Neural progenitor cell (in vitro differentiated cells): ENCODE measurements at regions not wholly inside any gene's neighbourhood (a gene's known extent, or its start where the extent isn't known, plus 50 kb on each side); places are given as distances from the start of the nearest gene placed in this dataset.

Experiments used
- DNase-seq: peaks from one replicate; pipeline ENCODE4 v3.0.0-alpha.2; 2016; ENCODE audit warnings: low spot score
- H2AFZ ChIP-seq: fragments of 200-600 bp; sonication (generic); replicated peaks from 2 replicates; pipeline ENCODE4 v1.6.1; 2016; ENCODE audit warnings: antibody characterized with exemption
- H3F3A ChIP-seq: fragments of 200-600 bp; sonication (generic); 2 replicates; pipeline ENCODE4 v1.6.1; 2016; ENCODE audit warnings: antibody characterized with exemption, low read depth
- H3K27ac ChIP-seq: fragments of 200-600 bp; sonication (generic); 2 replicates; pipeline ENCODE4 v1.5.1; 2016; ENCODE audit warnings: mild to moderate bottlenecking
- H3K27me3 ChIP-seq: fragments of 200-600 bp; sonication (generic); 2 replicates; pipeline ENCODE4 v1.6.1; 2016; ENCODE audit warnings: mild to moderate bottlenecking, moderate library complexity
- H3K36me3 ChIP-seq: fragments of 200-600 bp; sonication (generic); 2 replicates; pipeline ENCODE4 v1.5.1; 2016
- H3K4me1 ChIP-seq: fragments of 200-600 bp; sonication (generic); 2 replicates; pipeline ENCODE4 v1.6.1; 2016; ENCODE audit warnings: mixed run types
- H3K4me2 ChIP-seq: fragments of 200-600 bp; sonication (generic); 2 replicates; pipeline ENCODE4 v1.6.1; 2016
- H3K4me3 ChIP-seq: fragments of 200-600 bp; sonication (generic); 2 replicates; pipeline ENCODE4 v1.5.1; 2016
- H3K79me2 ChIP-seq: fragments of 200-600 bp; sonication (generic); 2 replicates; pipeline ENCODE4 v1.6.1; 2016; ENCODE audit warnings: low read depth
- H3K9ac ChIP-seq: fragments of 200-600 bp; sonication (generic); 2 replicates; pipeline ENCODE4 v1.6.1; 2016
- H3K9me3 ChIP-seq: fragments of 200-600 bp; sonication (generic); 2 replicates; pipeline ENCODE4 v1.5.1; 2016; ENCODE audit warnings: low read depth
- H4K20me1 ChIP-seq: fragments of 200-600 bp; sonication (generic); 2 replicates; pipeline ENCODE4 v1.6.1; 2016; ENCODE audit warnings: low read depth
- H3K27ac Mint-ChIP-seq: 3 replicates; pipeline ENCODE4 v1.8.0; 2021; ENCODE audit warnings: mixed read lengths
- H3K27me3 Mint-ChIP-seq: 2 replicates; pipeline ENCODE4 v1.8.0; 2022; ENCODE audit warnings: low read depth, mild to moderate bottlenecking, inconsistent platforms, moderate library complexity, mixed read lengths; ENCODE audit not compliant: insufficient read depth
- H3K36me3 Mint-ChIP-seq: 3 replicates; pipeline ENCODE4 v1.8.0; 2021; ENCODE audit warnings: mixed read lengths
- H3K4me1 Mint-ChIP-seq: 3 replicates; pipeline ENCODE4 v1.8.0; 2021; ENCODE audit warnings: mixed read lengths
- H3K4me3 Mint-ChIP-seq: 3 replicates; pipeline ENCODE4 v1.8.0; 2021; ENCODE audit warnings: mild to moderate bottlenecking, moderate library complexity, mixed read lengths
- H3K9me3 Mint-ChIP-seq: 3 replicates; pipeline ENCODE4 v1.8.0; 2020; ENCODE audit warnings: mixed read lengths
- EZH2 ChIP-seq: fragments of 200-600 bp; sonication (generic); IDR thresholded peaks from 2 replicates; pipeline ENCODE4 v1.6.1; 2017; ENCODE audit warnings: antibody characterized with exemption, mild to moderate bottlenecking, moderate library complexity
- EZH2phosphoT487 ChIP-seq: fragments of 200-600 bp; sonication (generic); IDR thresholded peaks from 2 replicates; pipeline ENCODE4 v1.6.1; 2017; ENCODE audit warnings: antibody characterized with exemption
- TF ChIP-seq, protein P1 (sequence below): fragments of 200-600 bp; sonication (generic); IDR thresholded peaks from 2 replicates; pipeline ENCODE4 v1.5.1; 2017; ENCODE audit warnings: antibody characterized with exemption, mild to moderate bottlenecking

DNA sequence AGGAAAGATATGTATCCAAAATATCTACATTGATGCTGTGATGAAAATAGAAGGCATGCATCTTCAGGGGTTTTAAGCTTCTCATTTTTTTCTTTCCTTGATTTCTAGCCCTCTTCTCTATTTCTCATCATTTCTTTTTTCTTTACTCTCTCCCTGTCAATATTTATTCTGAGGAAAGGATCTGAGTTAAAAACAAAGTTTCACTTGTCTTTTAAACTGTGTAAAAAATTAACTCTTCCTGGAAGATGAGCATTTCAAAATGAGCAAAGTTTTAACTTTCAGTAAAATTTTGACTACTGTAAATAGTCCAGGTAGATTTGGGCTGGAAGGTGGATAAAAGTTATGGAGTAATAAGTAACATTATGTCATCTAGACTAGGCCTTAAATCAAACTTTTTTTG lies 500.2 kb upstream of the GBE1 start:
- H3K9me3 Mint-ChIP-seq, result no peaks in the 10 kb centered on the region
- Histone ChIP-seq H3K36me3 (no peaks in the 10 kb centered on the region), H3K9me3 (no peaks in the 10 kb centered on the region), H3K4me1 (peaks cover 10% of the 10 kb centered on the region), H3F3A (no peaks in the 10 kb centered on the region), H3K79me2 (no peaks in the 10 kb centered on the region), H3K9ac (no peak overlapping the region), H3K4me2 (no peak overlapping the region), H3K27ac (no peak overlapping the region), H3K27me3 (no peaks in the 10 kb centered on the region), H4K20me1 (no peaks in the 10 kb centered on the region), H2AFZ (peak overlapping the region; percentile 98), H3K4me3 (no peak overlapping the region)
- peaks cover 5% of the 10 kb centered on the region for H3K4me1 Mint-ChIP-seq
- H3K4me3 Mint-ChIP-seq, result no peak overlapping the region
- TF ChIP-seq EZH2, result no peak
- no peak for TF ChIP-seq EZH2phosphoT487
- TF ChIP-seq, protein P1, sequence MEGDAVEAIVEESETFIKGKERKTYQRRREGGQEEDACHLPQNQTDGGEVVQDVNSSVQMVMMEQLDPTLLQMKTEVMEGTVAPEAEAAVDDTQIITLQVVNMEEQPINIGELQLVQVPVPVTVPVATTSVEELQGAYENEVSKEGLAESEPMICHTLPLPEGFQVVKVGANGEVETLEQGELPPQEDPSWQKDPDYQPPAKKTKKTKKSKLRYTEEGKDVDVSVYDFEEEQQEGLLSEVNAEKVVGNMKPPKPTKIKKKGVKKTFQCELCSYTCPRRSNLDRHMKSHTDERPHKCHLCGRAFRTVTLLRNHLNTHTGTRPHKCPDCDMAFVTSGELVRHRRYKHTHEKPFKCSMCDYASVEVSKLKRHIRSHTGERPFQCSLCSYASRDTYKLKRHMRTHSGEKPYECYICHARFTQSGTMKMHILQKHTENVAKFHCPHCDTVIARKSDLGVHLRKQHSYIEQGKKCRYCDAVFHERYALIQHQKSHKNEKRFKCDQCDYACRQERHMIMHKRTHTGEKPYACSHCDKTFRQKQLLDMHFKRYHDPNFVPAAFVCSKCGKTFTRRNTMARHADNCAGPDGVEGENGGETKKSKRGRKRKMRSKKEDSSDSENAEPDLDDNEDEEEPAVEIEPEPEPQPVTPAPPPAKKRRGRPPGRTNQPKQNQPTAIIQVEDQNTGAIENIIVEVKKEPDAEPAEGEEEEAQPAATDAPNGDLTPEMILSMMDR, result no peak
- no peaks in the 10 kb centered on the region for H3K36me3 Mint-ChIP-seq
- no peak overlapping the region for H3K27ac Mint-ChIP-seq
- no peak for DNase-seq
- no peaks in the 10 kb centered on the region for H3K27me3 Mint-ChIP-seq

DNA sequence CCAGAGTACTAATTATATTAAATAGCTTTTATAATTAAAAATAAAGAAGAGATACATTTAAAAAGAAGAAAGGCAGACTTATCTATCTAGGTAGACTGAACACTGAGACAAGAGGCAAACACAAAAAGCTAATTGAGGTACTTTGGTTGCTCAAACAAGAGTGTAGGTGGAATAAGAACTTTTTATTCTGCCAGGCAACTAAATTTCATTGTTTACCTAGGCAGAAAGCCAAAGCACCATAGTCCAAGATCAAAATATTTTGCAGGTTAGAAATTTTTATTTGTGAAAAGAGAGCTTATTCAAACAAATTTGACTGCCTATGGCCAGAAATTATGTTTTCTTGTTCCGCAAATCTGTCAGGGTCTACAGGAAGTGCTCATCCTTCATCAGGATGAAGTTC lies 499.6 kb upstream of the GBE1 start:
- Histone ChIP-seq H3K4me1 (peaks cover 10% of the 10 kb centered on the region), H3K27me3 (no peaks in the 10 kb centered on the region), H3K9me3 (no peaks in the 10 kb centered on the region), H3K4me3 (no peak overlapping the region), H3K36me3 (no peaks in the 10 kb centered on the region), H2AFZ (no peak overlapping the region), H3F3A (no peaks in the 10 kb centered on the region), H3K27ac (no peak overlapping the region), H3K9ac (no peak overlapping the region), H3K79me2 (no peaks in the 10 kb centered on the region), H3K4me2 (no peak overlapping the region), H4K20me1 (no peaks in the 10 kb centered on the region)
- no peak overlapping the region for H3K4me3 Mint-ChIP-seq
- H3K27ac Mint-ChIP-seq, result no peak overlapping the region
- TF ChIP-seq EZH2 (no peak), EZH2phosphoT487 (no peak)
- TF ChIP-seq, protein P1, result no peak
- DNase-seq, result no peak
- no peaks in the 10 kb centered on the region for H3K27me3 Mint-ChIP-seq
- H3K4me1 Mint-ChIP-seq, result peaks cover 5% of the 10 kb centered on the region
- H3K9me3 Mint-ChIP-seq, result no peaks in the 10 kb centered on the region
- no peaks in the 10 kb centered on the region for H3K36me3 Mint-ChIP-seq

DNA sequence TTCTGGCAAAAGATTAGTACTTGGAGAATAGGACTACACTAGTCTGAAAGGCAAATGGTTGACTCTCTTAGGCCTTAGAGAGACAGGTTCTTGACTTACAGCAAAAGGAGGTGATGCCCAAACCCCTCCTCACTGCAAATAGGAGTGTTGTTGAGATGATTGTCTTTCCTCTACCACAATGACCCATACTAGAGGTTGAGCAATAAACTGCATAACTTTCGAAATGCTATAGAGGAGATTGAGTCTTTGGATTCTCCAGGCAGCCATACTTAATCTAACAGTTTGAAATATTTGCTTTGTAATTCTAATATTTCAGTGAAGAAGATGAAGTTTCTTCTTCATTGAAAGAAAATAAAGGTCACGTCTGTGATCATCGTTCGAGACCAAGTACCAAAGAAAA lies 498.5 kb upstream of the GBE1 start:
- H3K79me2 ChIP-seq, result no peaks in the 10 kb centered on the region
- Mint-ChIP-seq H3K27me3 (no peaks in the 10 kb centered on the region), H3K4me3 (no peak overlapping the region)

More for the DNA sequence above, 498.5 kb upstream of the GBE1 start:
- Histone ChIP-seq H2AFZ (no peak overlapping the region), H3K9me3 (no peaks in the 10 kb centered on the region), H3K27ac (no peak overlapping the region), H3F3A (no peaks in the 10 kb centered on the region), H3K27me3 (no peaks in the 10 kb centered on the region), H3K4me1 (peaks cover 10% of the 10 kb centered on the region), H3K4me3 (no peak overlapping the region), H3K9ac (no peak overlapping the region), H4K20me1 (no peaks in the 10 kb centered on the region), H3K4me2 (no peak overlapping the region), H3K36me3 (no peaks in the 10 kb centered on the region)
- peaks cover 5% of the 10 kb centered on the region for H3K4me1 Mint-ChIP-seq
- no peak for DNase-seq
- no peaks in the 10 kb centered on the region for H3K36me3 Mint-ChIP-seq
- TF ChIP-seq, protein P1, result no peak
- TF ChIP-seq EZH2 (no peak), EZH2phosphoT487 (no peak)
- no peaks in the 10 kb centered on the region for H3K9me3 Mint-ChIP-seq
- no peak overlapping the region for H3K27ac Mint-ChIP-seq
